ENCODE measurements at regions not wholly inside any gene's neighbourhood (a gene's known extent, or its start where the extent isn't known, plus 50 kb on each side); places are given as distances from the start of the nearest gene placed in this dataset.

DNA sequence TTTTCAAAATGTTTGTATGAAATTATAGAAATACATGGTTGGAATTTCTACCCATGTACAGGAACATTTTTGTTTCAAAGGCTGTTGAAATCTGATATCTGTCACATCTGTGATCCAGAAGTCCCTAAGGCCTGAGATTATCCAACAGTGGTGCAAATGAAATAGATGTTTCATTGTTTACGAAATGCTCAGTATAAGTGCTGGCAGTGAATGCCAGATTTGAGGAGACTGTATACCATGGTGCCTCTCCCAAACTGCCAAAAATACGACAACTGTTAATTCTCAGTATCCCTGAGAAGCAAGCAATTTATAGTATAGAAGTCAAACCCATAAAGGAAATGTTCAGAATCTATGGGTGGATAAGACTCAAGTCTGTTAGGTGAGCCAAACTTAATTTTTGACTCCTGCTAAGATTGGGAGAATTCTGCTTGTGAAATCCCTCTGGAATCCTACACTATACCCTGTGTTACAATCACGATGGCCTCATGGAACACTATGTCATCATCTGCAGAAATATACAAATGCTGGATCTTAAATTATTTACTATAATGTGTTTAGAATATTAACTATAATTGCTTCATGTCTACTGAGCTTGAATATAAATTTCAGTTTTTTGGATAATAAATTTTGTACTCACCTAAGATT, 71.2 kb upstream of the DOCK10 start:
- TF ChIP-seq ZNF274 (IDR thresholded peaks at IDR 0.05; ENCODE audit: low read depth, low read length) (no peak), YY1 (IDR thresholded peaks at IDR 0.05; ENCODE audit: insufficient read depth, insufficient read length) (no peak)
